ENCODE measurements at regions not wholly inside any gene's neighbourhood (a gene's known extent, or its start where the extent isn't known, plus 50 kb on each side); places are given as distances from the start of the nearest gene placed in this dataset.

GRCh38 chr15:80333261-80333660 lies 70.9 kb upstream of the ARNT2 start:
- no peak for TF ChIP-seq CTCF (IDR thresholded peaks at IDR 0.05)
- TF ChIP-seq POLR2A (IDR thresholded peaks at IDR 0.05) = no peak

All from heart left ventricle (tissue), 13 donors.